Stimulated activated CD4-positive, alpha-beta T cell treated with anti-CD3 and anti-CD28 coated beads, Interleukin-2, amount 100 ng/mL, for 24 hours (primary cell): ENCODE measurements at regions not wholly inside any gene's neighbourhood (a gene's known extent, or its start where the extent isn't known, plus 50 kb on each side); places are given as distances from the start of the nearest gene placed in this dataset.

Source experiments
- DNase-seq, 2 donors: peaks; one replicate each; pipeline ENCODE4 v3.0.0-alpha.2; 2020

DNA sequence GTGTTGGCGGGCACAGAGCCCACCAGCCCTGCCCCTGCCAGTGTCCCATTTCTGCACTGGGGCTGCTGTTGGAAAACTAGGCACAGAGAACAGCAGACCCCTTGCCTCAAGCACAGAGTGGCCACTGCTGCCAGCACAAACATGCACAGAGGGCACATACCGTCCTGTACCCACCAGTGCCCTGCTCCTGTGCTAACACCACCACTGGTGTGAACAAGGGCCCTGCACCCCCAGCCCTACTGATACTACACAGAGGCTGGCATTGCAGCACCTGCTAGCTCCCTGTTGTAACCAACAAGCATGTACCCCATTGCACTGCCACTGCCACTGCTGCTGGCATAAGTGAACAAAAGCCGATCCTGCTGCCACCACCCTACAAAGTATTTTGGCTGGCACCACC is 348.0 kb upstream of the MPDZ start:
- DNase-seq, result no peak

DNA sequence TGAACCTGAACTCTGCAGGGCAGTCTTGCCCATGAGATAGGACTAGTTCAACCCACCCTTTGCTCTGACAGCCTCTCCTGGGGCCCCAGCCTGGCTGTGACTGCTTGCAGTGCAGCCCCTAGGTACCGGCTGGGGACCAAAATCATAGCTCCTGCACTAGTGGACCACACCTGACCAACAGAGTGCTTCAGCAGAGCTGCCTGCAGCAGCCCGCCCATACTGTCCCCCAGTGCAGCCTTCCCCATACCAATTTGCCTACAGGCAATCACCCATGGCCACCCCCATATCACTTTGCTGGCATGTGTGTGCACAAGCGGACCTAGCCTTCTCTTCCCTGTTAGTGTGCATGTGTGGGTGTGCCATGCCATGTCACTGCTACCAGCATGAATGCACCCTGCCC is 347.6 kb upstream of the MPDZ start:
- DNase-seq, result no peak

DNA sequence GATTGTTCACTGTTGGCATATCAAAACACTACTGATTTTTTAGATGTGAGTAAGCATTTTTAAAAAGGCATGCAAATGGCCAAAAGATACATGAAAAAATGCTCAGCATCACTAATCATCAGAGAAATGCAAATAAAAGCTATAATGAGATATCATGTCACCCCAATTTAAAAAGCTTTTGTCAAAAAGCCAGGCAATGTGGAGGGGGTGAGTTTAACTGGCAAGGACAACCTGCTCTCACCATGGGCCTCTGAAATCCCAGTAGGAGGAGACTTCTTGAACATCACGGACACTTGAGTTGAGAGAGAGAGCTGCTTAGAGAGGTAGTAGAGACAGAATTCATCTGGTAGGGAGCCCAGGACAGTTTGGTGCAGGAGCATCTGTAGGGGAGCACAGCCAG is 347.1 kb upstream of the MPDZ start:
- DNase-seq, result no peak

DNA sequence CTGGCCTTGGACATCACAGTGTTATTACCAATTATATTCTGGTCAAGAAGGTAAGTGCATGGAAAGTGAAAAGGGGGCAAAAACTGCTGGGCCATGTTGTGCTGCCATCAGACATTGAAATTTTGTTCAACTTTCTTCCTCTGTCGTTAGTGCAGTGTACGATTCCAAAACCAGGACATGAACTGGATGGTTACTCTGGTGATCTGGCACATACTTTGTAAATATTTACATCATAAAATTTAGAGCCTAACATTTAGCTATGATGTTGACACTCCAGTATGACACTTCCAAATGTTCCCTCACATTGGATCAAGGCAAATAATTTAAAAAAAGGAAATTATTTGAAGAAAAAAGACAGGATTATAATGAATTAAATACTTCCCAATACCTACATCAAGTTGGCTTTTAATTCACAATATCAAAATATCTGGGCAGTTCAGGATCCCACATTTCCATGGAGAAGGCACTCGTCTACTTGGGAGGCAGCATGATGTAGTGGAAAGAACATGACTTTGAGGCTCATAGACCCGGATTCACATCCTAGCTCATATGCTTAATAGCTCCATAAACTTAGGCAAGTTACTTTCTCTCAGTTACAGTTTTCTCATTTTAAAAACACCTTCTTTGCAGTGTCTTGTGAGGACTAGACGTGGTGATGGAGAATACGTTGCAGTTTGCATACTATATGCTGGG is 342.5 kb upstream of the MPDZ start:
- DNase-seq, result no peak

DNA sequence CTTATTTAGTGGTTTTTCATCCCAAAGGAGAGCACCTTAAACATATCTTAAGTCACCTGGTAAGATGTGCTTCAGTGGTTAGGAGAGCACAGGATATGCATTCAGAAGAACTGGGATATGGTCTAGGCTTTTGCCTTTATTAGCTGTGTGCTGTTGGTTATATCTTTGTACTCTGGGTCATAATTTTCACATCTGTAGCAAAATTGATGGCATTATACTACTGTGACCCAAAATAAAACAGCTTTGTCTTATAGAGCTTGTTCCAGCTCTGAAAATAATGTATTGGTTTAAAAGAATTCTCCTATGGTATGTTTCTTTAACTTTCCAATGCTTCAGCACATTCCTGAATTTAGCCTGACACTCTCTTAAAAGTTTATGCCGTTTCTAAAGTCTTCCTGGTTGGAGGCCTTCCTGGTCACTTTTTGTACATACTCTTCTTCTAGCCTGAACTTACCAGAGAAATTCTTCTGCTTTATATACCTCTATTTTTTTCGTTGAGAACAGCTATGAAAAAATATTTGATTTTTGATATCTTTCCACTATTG is 337.1 kb upstream of the MPDZ start:
- no peak for DNase-seq

DNA sequence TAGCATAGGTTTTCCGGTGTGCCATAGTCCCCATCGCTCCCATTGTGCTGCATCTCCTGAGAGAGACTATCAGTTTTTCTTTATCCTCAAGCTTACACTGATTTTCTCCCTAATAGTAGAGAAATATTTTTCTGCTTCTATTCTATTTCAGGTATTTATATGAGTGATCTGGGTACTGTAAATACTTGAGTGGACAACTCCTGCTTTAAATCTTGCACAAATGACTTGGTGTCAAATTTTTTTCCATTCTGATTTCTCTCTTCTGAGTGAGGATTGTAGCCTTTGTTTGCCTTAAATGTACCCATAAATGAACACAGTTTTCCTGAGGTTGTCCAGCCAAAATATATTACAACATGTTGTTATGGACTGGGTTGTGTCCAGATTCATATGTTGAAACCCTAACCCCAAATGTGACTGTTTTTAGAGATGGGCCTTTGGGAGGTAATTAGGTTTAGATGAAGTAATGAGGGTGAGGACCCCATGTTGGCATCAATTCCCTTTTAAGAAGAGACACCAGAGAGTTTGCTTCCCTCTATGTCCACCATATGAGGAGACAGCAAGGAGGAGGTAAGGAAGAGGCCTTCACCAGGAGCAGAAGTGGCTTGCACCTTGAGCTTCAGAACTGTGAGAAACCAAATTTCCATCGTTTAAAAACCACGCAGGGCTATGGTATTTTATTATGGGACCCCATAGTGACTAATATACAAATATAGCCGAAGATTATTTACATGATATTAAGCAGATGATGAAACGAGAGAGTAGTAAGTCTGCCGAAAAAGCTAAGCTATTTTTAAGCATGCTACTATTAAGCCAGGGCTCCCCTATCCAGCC is 336.4 kb upstream of the MPDZ start:
- no peak for DNase-seq

DNA sequence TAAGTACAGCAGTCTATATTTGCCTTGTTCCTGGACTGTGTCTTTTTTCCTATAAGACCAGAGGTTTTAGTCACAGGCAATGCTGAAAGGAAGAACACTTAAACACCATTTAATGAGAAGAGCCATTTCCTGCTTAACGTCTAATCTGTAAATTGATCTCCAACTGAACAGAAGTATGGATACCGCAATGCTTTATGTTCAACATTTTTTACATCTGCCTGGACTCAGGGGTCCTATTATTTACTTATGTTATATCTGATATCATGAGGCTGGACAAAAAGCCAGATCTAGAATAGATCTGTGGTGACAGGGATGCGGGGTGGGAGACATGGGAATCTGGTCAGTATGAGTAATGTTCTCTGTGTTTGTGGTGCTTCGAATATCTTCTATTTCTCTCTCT is 334.6 kb upstream of the MPDZ start:
- DNase-seq, result no peak

DNA sequence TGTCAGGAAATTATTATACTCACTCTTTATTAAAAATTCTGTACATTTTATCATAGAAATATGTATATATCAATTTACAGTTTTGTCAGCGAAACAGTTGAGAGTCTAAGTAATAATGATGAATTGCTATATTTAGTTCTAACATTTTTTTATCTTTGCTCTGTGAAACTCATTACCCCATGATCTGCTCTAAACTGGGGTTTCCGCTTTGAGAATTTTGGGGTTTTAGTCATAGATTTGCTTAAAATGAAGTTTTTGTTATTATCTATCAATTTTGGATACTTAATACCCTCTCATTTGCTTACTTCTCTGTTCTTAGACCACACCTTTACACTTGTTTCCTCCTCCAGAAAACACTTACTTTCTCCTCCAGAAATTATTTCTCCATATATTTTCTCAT is 333.8 kb upstream of the MPDZ start:
- DNase-seq, result no peak

DNA sequence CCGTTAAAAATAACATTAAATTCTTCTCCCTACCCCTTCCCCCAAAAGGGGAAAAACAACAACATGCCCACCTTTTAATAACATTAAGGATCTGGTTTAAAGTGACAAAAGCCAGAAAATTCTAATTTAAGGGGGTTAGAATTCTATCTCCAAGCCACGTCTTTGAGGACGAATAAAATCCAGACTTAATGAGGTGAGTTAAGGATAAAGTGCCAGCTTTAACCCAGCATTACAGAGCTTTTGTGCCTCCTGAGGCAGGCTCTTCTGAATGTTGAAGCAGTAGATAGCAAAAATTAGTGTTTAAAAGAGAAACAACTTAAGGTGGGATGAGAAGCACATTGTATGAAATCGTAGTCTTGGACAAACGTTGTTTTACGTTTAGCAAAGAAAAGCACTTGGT is 329.0 kb upstream of the MPDZ start:
- DNase-seq, result no peak

DNA sequence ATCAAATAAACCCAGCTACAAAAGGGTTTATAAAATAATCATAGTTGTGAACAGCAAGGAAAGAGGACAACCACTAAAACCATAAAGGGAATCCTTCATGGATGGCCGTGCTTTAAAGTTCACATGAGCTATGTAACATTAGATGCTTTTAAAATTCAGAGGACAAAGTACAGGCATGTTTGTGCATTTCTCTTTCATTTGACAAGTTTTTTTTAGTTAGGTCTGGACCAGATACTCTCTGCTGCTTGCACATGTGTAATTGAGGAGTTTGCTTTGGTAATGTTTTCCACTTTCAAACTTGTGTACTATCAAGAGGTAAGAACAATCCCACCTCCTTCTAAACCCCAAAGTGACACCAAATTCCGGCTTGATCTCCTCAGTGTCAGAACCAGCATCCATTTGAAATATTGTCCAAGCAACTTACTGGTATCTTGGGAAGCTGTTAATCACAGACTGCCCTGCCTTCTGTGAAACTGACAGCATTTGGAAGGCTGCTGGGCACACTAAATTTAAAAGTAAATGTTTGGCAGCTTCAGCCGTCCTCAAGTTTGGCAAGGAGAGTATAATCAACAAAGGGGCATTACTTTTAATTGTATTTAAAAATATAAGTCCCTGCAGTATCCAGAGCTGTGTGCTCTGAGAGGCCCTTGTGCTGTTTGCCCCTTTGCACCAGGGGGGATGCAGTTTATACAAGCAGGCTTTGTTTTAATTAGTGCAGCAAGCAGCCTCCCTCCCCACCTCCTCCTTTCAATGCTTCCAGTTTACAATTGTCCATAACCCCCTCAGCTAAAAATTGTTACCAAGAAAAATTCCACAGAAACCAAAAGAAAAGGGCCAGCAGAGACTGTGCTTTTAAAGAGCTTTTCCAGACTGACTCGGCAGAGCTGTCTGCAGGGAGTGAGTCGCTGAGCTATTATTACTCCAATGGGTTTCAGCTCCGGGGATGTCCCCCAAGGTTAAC is 328.3 kb upstream of the MPDZ start:
- DNase-seq, result no peak

DNA sequence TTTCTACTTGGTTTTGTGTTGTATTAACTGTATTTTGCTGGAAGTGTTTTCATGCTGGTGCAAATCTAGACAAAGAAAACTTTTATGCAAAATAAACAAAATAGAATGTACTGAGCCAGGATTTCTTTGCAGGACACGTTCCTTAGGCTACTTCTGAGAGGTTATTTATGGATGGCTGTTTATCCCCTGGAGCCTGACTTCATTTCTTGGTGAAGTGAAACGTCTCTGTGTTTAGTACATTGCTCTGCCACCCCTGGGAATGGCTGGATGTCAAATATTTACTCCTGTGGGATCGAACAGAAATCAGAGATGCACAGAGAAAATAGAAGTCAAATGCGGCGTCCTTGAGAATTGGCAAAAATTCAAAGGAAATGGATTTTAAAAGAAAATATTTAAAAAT is 327.1 kb upstream of the MPDZ start:
- DNase-seq, result no peak

DNA sequence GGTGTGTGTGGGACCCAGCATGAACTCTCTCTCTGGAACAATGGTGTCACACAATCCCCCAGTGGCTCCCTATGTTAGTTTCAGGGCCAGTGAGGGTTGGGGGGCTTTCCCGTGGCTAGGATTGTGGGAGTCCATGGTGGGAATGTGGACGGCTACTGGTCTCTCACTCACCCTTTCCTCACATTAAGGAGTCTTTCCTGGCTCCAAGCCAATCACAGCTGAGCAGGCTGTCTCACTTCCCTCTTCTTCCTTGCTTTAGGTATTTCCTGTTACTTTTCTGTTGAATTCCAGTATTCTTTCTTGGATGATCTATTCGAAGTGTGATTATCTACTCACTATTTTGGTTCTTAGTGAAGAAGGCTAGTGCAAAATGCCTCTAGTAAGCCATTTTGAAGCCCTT is 324.4 kb upstream of the MPDZ start:
- no peak for DNase-seq

DNA sequence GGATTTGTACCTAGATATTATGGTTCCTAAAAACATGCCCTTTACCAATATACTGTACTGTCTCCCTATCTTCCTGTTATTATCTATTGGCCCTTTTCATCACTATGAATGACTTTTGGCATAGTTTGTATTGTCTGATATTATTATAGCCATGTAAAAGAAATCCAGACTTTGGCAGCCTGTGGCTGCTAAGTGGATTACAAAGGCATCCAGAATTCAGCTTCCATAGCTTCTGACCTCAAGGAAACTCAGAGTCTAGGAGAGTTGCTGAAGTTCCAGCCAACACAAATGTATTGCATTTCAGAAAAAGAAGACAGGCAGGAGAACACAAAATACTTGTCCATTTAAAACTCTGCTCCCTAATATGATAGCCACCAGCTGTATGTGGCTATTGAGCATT is 319.2 kb upstream of the MPDZ start:
- no peak for DNase-seq

DNA sequence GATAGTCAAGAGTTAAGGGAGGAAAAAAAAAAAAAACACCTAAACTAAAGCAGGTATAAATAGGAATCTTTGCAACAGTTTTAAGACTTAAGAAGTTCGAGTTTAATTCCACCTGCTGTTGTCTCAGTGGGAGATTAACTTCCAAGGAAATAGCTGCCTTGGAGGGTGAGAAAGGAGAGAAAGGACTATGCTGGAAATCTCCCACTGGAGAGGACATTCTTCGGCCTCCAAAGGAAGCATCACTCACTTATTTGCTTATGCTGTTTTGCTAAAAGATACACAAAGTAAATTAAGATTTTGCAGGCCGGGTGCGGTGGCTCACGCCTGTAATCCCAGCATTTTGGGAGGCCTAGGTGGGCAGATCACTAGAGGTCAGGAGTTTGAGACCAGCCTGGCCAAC is 317.9 kb upstream of the MPDZ start:
- DNase-seq, result no peak

DNA sequence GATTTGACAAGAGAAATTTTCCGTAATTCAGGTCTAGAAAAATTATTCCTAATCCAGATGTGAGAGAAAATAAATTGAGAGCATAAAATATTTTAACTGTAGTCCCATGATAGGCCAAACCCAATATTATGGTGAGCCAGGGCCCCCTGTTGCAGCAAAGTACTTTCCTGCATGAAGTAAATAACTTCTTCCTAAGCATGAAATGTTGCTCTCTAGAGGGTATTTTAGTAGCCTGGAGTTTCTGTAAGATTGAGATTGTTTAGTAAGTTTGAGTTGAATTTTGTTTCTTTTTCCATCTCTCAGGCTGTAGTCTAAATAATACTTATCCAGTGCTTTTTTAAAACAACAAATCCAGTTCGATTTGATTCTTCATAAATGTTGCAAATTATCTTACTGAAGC is 317.5 kb upstream of the MPDZ start:
- no peak for DNase-seq

DNA sequence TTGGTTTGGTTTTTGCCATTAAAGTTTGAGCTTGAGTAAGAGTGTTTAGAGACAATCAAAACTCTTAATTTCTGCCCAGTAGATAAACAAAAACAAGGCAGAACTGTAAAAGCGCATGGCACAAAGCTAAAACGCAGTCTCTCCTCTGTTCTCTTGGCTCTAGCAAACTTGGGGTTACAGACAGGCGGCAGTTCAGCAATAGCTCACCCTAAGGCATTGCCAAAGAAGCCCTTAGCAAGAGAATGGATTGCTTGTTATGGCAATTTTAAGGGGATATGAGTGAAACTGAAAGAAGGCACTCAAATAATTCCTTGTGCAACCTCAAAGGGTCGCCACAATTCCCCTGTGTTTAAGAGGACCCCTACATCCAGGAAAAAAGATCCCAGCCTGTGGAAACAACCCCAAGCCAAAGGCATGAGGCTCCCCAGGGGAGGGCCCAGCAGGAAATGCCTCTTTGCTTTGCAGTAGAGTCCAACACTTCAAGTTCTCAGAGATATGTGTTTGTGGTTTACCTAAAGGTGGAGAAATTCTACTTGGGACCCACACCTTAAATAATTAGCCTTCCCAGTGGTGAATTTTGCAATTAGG is 317.0 kb upstream of the MPDZ start:
- DNase-seq, result no peak

DNA sequence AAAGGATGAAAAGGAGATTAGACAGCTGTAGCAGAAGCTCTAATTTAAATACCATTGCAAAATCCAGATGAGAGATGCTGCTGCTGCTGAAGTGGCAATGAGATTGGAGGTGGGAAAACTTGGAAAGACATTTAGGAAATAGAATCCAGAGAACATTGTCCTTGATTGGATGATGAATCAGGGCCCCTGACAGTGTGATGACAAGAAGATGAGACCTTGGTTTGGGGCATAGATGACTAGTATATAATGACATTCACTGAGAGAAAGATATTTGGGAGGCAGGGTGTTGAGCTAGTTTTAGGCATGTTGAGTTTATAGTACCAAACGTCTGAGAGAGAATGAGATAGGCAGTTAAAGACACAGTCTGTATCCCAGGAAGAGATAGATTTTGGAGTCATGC is 311.5 kb upstream of the MPDZ start:
- DNase-seq, result no peak

DNA sequence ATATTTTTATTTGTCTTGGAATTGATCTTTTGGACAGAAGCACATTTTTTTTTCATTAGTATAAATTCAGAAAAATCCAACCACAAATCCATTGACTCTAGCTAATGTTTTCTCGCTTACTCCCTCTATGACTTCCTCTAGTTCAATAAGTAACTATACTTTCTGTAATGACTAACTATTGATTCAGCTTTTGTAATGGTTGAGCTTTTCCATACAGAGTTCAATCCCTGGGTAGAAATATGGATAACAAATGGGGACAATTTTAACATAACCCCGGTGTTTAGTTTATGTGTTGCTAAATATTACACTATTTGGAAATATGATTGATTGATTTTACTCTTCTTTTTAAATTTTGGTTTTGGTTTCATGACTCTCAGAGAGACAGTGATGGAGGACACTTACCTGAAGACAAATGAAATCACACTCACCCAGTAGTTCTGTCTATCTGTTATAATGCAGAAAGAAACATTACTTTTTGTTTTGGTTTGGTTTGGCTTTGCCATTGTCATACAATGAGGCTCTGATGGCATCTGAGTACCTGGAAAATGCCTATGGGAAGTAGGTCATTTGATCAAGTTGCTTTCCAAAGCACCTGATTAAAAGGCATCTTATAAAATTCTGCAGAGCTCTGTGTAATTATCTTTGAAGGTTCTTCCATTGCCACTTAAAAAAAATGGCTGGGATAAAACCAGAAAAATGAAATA is 309.7 kb upstream of the MPDZ start:
- DNase-seq, result no peak

DNA sequence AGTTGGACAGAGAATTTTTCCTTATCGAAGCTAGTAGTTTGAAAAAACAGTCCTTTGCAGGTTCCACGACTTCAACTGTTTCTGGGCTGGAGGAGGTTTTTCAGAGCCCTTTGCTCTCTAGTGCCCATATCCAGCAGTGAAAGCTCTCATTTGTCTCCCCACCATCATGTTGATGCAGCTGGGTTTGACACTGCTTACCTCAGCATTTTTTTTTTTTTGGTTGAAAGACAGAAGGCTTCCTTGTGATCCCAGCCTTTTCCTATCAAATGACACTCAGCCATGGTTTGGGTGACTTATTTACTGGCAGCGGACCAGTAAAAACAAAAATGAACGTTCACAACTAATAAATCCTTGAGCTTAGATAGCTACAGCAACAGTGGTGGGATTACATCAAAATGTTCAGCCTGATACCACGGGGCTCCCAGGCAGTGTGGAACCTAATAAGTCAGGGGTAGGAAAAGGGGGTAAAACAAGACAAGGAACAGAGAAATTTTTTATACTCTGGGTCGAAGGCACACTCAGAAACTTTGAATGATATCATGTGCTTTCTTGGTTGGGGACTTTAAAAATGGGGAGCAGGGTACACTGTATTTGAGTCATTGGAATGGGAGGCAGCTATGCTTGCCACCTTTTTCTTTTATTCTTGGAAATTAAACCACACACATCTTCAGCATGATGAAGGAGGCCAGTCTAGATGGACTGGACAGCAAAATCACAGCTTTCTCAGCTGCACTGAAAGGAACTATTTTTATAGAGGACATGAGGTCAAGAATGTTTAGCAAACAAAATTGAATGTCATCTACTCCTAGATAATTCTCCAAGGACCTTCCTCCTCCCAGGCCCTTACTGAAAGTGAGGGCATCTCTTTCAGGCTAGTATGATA is 308.9 kb upstream of the MPDZ start:
- no peak for DNase-seq

DNA sequence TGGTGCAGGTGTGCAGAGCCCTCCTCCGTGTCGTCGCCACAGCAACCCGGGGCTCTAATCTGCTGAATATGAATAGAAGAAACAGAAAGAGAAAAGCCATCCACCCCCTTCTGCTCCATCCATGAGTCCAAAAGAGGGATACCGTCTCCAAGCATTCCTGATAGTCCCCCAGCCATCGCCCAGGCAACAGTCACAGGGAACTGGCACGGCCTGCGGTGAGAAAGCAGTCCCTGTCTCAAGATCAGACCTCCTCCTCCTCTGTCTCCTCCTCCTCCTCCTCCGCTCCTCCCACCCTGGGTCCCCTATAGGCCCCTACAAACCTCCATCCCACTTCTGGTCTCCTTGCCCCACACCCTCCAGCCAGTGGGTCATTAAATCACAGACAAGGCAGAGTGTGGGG is 308.1 kb upstream of the MPDZ start:
- no peak for DNase-seq
